Kidney (tissue), 13 donors: ENCODE measurements at regions not wholly inside any gene's neighbourhood (a gene's known extent, or its start where the extent isn't known, plus 50 kb on each side); places are given as distances from the start of the nearest gene placed in this dataset.

Experiments used
- DNase-seq, 5 donors: peaks; one replicate each; pipeline ENCODE4 v3.0.0-alpha.2; 2013 to 2020
- FAIRE-seq: peaks from 2 replicates; lab custom pipeline; 2012; peaks lifted over from hg19 to GRCh38; lab: Jason Lieb, UNC
- H3K27ac ChIP-seq, 2 donors: one replicate each; pipeline ENCODE4 v1.7.0; 2013; ENCODE audit warnings: low read depth in 2 of 2, low read length in 2 of 2, inconsistent platforms in 1 of 2
- H3K27me3 ChIP-seq: one replicate; pipeline ENCODE4 v1.7.1; 2013; ENCODE audit warnings: low read length, inconsistent platforms; ENCODE audit not compliant: control insufficient read depth, insufficient read depth
- H3K36me3 ChIP-seq, 3 donors: one replicate each; pipeline versions ENCODE4 v1.7.0 to v1.7.1; 2013; ENCODE audit warnings: low read length in 3 of 3, control low read depth in 1 of 3, inconsistent platforms in 1 of 3; ENCODE audit not compliant: insufficient read depth in 3 of 3, control insufficient read depth in 2 of 3
- H3K4me1 ChIP-seq, 3 donors: one replicate each; pipeline versions ENCODE4 v1.7.0 to v1.7.1; 2013; ENCODE audit warnings: low read length in 3 of 3, inconsistent platforms in 1 of 3, low read depth in 1 of 3; ENCODE audit not compliant: control insufficient read depth in 2 of 3, insufficient read depth in 2 of 3
- H3K4me3 ChIP-seq, 3 donors: one replicate each; pipeline versions ENCODE4 v1.7.0 to v1.8.1; 2013; ENCODE audit warnings: low read length in 3 of 3, control low read depth in 1 of 3, inconsistent platforms in 1 of 3
- H3K9ac ChIP-seq, 3 donors: one replicate each; pipeline versions ENCODE4 v1.7.0 to v1.7.1; 2013; ENCODE audit warnings: low read length in 3 of 3, control low read depth in 1 of 3, inconsistent platforms in 1 of 3
- H3K9me3 ChIP-seq, 3 donors: one replicate each; pipeline versions ENCODE4 v1.7.0 to v1.7.1; 2013; ENCODE audit warnings: low read length in 3 of 3, control low read depth in 1 of 3, inconsistent platforms in 1 of 3; ENCODE audit not compliant: control insufficient read depth in 2 of 3, insufficient read depth in 1 of 3
- CTCF ChIP-seq: IDR thresholded peaks from 3 replicates; pipeline ENCODE4 v1.5.1; 2012; ENCODE audit warnings: mild to moderate bottlenecking, moderate library complexity, borderline replicate concordance; ENCODE audit not compliant: insufficient read depth; ENCODE audit errors: extremely low read depth
- intact Hi-C: fragments of 100-400 bp; cut with DNase I; formaldehyde crosslinking; loops from one replicate; pipeline ENCODE4 v1.11.1; 2022
- donor health status: control.
- donor health status: control.
- donor health status: control.
- donor health status: control.
- donor health status: control.
- donor health status: DM: yes; HTN: yes; CAD: no.
- donor health status: Normal renal cell carcinoma (clear cell type).

- Histone ChIP-seq H3K4me3 (no peak overlapping the region), H3K27ac (no peak overlapping the region), H3K9ac (no peak overlapping the region), H3K36me3 (no peaks in the 10 kb centered on the region), H3K9me3 (no peaks in the 10 kb centered on the region), H3K4me1 (no peaks in the 10 kb centered on the region), H3K27me3 (no peaks in the 10 kb centered on the region)
- intact Hi-C loops, result no loop called here
- FAIRE-seq (no peak), DNase-seq (no peak)
- TF ChIP-seq CTCF, result no peak
Measured at GRCh38 chr9:30995956-30996738, 1388.3 kb upstream of the ACO1 start.

GRCh38 chr9:30996761-30997160 is 1387.7 kb upstream of the ACO1 start:
- Histone ChIP-seq H3K27ac (no peak overlapping the region), H3K9me3 (no peaks in the 10 kb centered on the region), H3K4me3 (no peak overlapping the region), H3K9ac (no peak overlapping the region), H3K36me3 (no peaks in the 10 kb centered on the region), H3K27me3 (no peaks in the 10 kb centered on the region), H3K4me1 (no peaks in the 10 kb centered on the region)
- intact Hi-C loops, result no loop called here
- no peak for TF ChIP-seq CTCF
- no peak for FAIRE-seq
- no peak for DNase-seq

- intact Hi-C loops, result no loop called here
- no peak overlapping the region for H3K27ac ChIP-seq
- no peaks in the 10 kb centered on the region for H3K27me3 ChIP-seq
- no peaks in the 10 kb centered on the region for H3K4me1 ChIP-seq
- no peak overlapping the region for H3K9ac ChIP-seq
- DNase-seq (no peak), FAIRE-seq (no peak)
- no peak for TF ChIP-seq CTCF
- H3K4me3 ChIP-seq, result no peak overlapping the region
- H3K9me3 ChIP-seq, result no peaks in the 10 kb centered on the region
- no peaks in the 10 kb centered on the region for H3K36me3 ChIP-seq
Measured at GRCh38 chr9:30997291-30997690, 1387.2 kb upstream of the ACO1 start.
